ENCODE measurements at regions not wholly inside any gene's neighbourhood (a gene's known extent, or its start where the extent isn't known, plus 50 kb on each side); places are given as distances from the start of the nearest gene placed in this dataset.

DNA sequence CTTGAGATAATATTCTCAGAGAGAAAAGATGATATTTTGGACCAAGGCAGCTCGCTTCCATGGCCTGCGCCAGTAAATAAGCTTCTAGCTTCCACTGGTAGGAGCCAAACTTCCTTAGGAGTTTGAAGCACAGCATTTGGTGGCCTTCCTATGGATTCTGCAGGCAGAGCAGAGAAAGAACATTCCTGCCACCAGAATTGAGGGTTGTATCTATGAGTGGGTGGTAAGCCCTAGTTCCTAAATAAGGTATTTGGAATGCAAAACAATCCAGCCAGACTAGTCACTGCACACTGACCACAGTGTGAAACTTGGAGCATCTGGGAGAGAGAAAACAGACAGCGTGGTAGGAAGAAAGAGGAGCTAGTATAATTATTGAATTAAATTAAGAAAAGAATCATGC, 54.1 kb upstream of the BCAR3 start:
- H3K4me3 ChIP-seq = no peak overlapping the region
- no peak for ATAC-seq
- 82 to 94% methylated on average over 3 of the region's 3 CpGs for WGBS, 2 donors (ENCODE audit: low coverage in 1 of 2)

GRCh38 chr1:93734999-93735398, 53.4 kb upstream of the BCAR3 start:
- Histone ChIP-seq H3K27ac (no peak overlapping the region), H3K27me3 (no peaks in the 10 kb centered on the region), H3K36me3 (no peaks in the 10 kb centered on the region), H3K9me3 (no peaks in the 10 kb centered on the region), H3K4me1 (no peaks in the 10 kb centered on the region), H3K4me3 (no peak overlapping the region)
- WGBS, 2 donors (ENCODE audit: low coverage in 1 of 2) = 63 to 91% methylated on average over 1 of the region's 2 CpGs
- no peak for TF ChIP-seq POLR2AphosphoS5 (IDR thresholded peaks at IDR 0.05)
- no peak for TF ChIP-seq POLR2A (IDR thresholded peaks at IDR 0.05)
- no peak for TF ChIP-seq EP300 (IDR thresholded peaks at IDR 0.05)
- TF ChIP-seq CTCF (IDR thresholded peaks at IDR 0.05) = no peak
- ATAC-seq = no peak

More for the DNA sequence above, 54.1 kb upstream of the BCAR3 start:
- H3K27ac ChIP-seq = no peak overlapping the region
- no peaks in the 10 kb centered on the region for H3K36me3 ChIP-seq
- TF ChIP-seq CTCF (IDR thresholded peaks at IDR 0.05) = no peak
- TF ChIP-seq EP300 (IDR thresholded peaks at IDR 0.05) = no peak
- no peak for TF ChIP-seq POLR2A (IDR thresholded peaks at IDR 0.05)
- no peak for TF ChIP-seq POLR2AphosphoS5 (IDR thresholded peaks at IDR 0.05)
- H3K27me3 ChIP-seq = no peaks in the 10 kb centered on the region
- H3K9me3 ChIP-seq = no peaks in the 10 kb centered on the region
- H3K4me1 ChIP-seq = peaks cover 0 to 6% (median 0%) of the 10 kb centered on the region in 3 donors

DNA sequence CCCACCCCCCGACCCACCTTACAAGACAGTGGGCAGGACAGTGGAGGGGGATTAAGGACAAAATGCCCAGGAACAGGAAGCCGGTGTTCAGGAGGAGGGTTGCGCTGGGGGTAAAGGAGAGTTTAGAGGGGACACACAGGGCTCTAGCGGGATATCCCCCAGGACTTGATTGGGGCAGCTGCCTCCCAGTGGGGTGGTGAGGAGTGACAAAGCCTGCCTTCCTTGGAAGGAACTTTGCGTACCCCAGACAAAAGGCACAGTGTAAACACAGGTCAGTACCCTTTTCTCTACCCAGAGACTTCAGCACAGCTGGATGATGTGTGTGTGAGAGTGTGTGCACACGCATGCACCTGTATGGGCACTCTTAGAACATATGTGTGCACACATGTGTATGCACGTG, 51.7 kb upstream of the BCAR3 start:
- TF ChIP-seq EP300 (IDR thresholded peaks at IDR 0.05) = no peak
- TF ChIP-seq CTCF (IDR thresholded peaks at IDR 0.05) = no peak
- TF ChIP-seq POLR2A (IDR thresholded peaks at IDR 0.05) = no peak
- no peak for TF ChIP-seq POLR2AphosphoS5 (IDR thresholded peaks at IDR 0.05)
- no peaks in the 10 kb centered on the region for H3K9me3 ChIP-seq
- no peak overlapping the region for H3K27ac ChIP-seq
- no peaks in the 10 kb centered on the region for H3K27me3 ChIP-seq
- no peak overlapping the region for H3K4me3 ChIP-seq
- no peak for ATAC-seq
- H3K36me3 ChIP-seq = no peaks in the 10 kb centered on the region
- 88 to 97% methylated on average over 2 to 5 of the region's 7 CpGs for WGBS, 2 donors (ENCODE audit: low coverage in 1 of 2)
- H3K4me1 ChIP-seq = no peaks in the 10 kb centered on the region

DNA sequence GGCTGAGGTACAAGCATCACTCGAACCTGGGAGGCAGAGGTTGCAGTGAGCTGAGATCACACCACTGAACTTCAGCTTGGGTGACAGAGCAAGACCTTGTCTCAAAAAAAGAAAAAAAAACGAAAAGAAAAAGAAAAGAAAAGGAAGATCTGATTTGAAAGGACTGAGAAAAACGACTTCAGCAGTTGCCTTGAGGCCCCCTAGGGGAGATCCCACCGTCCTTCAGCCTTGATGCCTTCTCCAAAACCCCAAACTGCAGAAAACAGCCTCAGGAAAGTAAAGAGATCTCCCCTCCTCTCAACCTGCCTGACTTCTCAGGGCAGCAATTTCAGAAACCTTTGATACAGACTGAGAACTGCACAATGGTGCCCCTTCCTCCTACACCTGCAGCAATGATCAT, 50.9 kb upstream of the BCAR3 start:
- Histone ChIP-seq H3K4me3 (no peak overlapping the region), H3K9me3 (no peaks in the 10 kb centered on the region), H3K27ac (no peak overlapping the region), H3K36me3 (no peaks in the 10 kb centered on the region), H3K4me1 (no peaks in the 10 kb centered on the region), H3K27me3 (no peaks in the 10 kb centered on the region)
- TF ChIP-seq CTCF (IDR thresholded peaks at IDR 0.05) (no peak), EP300 (IDR thresholded peaks at IDR 0.05) (no peak), POLR2AphosphoS5 (IDR thresholded peaks at IDR 0.05) (no peak), POLR2A (IDR thresholded peaks at IDR 0.05) (no peak)
- no peak for ATAC-seq
- WGBS, 2 donors (ENCODE audit: low coverage in 1 of 2) = 20 to 49% methylated on average over 2 to 4 of the region's 4 CpGs
